ENCODE measurements at regions not wholly inside any gene's neighbourhood (a gene's known extent, or its start where the extent isn't known, plus 50 kb on each side); places are given as distances from the start of the nearest gene placed in this dataset.

DNA sequence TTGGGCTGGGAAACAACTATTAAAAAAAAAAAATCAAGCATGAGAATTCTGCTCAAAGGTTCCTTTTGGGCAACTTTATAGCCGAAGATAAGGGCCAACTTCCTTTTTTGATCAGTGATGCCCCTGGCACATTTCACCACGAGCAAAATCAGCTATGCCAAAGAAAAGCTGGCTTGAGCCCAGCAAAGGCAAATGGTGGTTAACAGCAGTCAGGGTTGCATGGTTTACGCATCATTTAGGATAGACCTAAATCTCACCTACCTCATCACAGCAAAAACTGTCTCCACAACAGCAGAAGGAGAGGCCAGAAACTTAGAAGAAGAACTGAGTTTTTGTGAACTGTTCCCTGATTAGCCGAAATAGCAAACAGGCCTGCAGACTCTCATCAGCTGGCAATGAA lies 220.1 kb upstream of the CDIN1 start:
- Histone ChIP-seq H3K4me2 (ENCODE audit: low read length) (no peak overlapping the region), H3K9me2 (ENCODE audit: insufficient read depth) (no peaks in the 10 kb centered on the region), H3K79me2 (ENCODE audit: insufficient read depth, low read length) (no peaks in the 10 kb centered on the region), H3K27me3 (ENCODE audit: insufficient read depth, low read length) (no peaks in the 10 kb centered on the region), H3K27ac (ENCODE audit: low read depth, low read length) (no peak overlapping the region), H3K9me3 (ENCODE audit: control insufficient read depth in 1 of 2, insufficient read depth in 1 of 2, low read depth in 1 of 2, low read length in 2 of 2) (no peaks in the 10 kb centered on the region), H3K36me3 (ENCODE audit: control insufficient read depth in 1 of 2, insufficient read depth in 2 of 2, low read length in 2 of 2) (no peaks in the 10 kb centered on the region), H3K4me1 (ENCODE audit: control insufficient read depth in 1 of 2, insufficient read depth in 2 of 2, low read length in 2 of 2) (peaks cover under 1 to 49% of the 10 kb centered on the region in 2 experiments), H4K20me1 (ENCODE audit: insufficient read depth) (no peaks in the 10 kb centered on the region), H3K4me3 (replicated peaks in 1 of 2; ENCODE audit: low read depth in 1 of 2, low read length in 2 of 2) (no peak overlapping the region), H3K9ac (ENCODE audit: low read length) (no peak overlapping the region), H2AFZ (ENCODE audit: low read depth, low read length, poor library complexity, severe bottlenecking) (peak overlapping the region; percentile 8)
- ATAC-seq (no peak), DNase-seq (ENCODE audit: low read depth, low spot score) (no peak)
- CTCF ChIA-PET = no interaction called here
- RAD21 ChIA-PET (ENCODE audit: low non-redundant PET in 1 of 2, low total read pairs in 2 of 2, uncharacterized antibody in 2 of 2, unreplicated experiment in 2 of 2) = no interaction called here
- POLR2A ChIA-PET = no interaction called here
- intact Hi-C loops (cut with micrococcal nuclease) = no loop called here
- TF ChIP-seq, protein P1, sequence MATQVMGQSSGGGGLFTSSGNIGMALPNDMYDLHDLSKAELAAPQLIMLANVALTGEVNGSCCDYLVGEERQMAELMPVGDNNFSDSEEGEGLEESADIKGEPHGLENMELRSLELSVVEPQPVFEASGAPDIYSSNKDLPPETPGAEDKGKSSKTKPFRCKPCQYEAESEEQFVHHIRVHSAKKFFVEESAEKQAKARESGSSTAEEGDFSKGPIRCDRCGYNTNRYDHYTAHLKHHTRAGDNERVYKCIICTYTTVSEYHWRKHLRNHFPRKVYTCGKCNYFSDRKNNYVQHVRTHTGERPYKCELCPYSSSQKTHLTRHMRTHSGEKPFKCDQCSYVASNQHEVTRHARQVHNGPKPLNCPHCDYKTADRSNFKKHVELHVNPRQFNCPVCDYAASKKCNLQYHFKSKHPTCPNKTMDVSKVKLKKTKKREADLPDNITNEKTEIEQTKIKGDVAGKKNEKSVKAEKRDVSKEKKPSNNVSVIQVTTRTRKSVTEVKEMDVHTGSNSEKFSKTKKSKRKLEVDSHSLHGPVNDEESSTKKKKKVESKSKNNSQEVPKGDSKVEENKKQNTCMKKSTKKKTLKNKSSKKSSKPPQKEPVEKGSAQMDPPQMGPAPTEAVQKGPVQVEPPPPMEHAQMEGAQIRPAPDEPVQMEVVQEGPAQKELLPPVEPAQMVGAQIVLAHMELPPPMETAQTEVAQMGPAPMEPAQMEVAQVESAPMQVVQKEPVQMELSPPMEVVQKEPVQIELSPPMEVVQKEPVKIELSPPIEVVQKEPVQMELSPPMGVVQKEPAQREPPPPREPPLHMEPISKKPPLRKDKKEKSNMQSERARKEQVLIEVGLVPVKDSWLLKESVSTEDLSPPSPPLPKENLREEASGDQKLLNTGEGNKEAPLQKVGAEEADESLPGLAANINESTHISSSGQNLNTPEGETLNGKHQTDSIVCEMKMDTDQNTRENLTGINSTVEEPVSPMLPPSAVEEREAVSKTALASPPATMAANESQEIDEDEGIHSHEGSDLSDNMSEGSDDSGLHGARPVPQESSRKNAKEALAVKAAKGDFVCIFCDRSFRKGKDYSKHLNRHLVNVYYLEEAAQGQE (IDR thresholded peaks at IDR 0.05; ENCODE audit: low read depth) = no peak
- TF ChIP-seq YY1 (IDR thresholded peaks at IDR 0.05; ENCODE audit: extremely low read depth, insufficient replicate concordance, low read depth, low read length) (no peak), ZBTB33 (IDR thresholded peaks at IDR 0.05; ENCODE audit: extremely low read depth, insufficient replicate concordance, low read length) (no peak)
- no TSS peak for BruUV-seq (replicated peaks)

All from HCT116 (cell line).